Keratinocyte (primary cell): ENCODE measurements at regions not wholly inside any gene's neighbourhood (a gene's known extent, or its start where the extent isn't known, plus 50 kb on each side); places are given as distances from the start of the nearest gene placed in this dataset.

Experiments used
- EZH2 ChIP-seq: IDR thresholded peaks from one replicate; pipeline ENCODE4 v1.6.1; 2012; ENCODE audit warnings: inconsistent platforms, mild to moderate bottlenecking, low read length, moderate library complexity
- TF ChIP-seq, protein P1 (sequence below), 3 experiments: IDR thresholded peaks in 1 of 3; conservative IDR thresholded peaks in 1 of 3; optimal IDR thresholded peaks in 1 of 3; 2 replicates in 2 of 3; 3 replicates in 1 of 3; pipeline versions ENCODE3 to v1.5.1; 2011; ENCODE audit warnings: low read length in 3 of 3, mild to moderate bottlenecking in 3 of 3, moderate library complexity in 2 of 3, control low read depth in 1 of 3, inconsistent platforms in 1 of 3; ENCODE audit not compliant: insufficient read depth in 2 of 3; ENCODE audit errors: extremely low read depth in 1 of 3

DNA sequence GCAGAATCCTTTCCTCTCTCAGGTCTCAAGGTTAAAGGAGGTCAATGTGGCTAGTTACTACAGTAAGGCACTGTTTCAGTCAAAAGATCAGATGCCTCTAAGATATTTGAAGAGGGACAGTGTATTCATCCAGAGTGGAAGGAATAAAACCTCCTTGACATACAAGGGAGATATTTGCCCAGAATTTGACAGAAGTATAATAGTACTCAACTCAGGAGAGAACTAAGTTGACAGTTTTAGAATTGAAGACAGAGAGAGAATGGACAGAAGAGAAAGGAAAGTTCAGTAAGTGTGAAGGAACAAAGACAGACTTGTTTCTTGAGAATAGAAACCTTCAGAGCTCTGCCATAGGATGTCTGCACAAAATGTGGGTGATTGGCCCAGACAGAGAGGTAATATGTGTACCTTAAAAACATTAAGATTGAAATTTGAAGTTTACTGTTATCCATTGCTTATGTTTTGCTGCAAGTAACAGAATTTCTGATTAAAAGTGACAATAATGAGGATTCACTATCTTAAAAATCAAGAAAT is 507.1 kb downstream of the IGSF11 start:
- TF ChIP-seq, protein P1, sequence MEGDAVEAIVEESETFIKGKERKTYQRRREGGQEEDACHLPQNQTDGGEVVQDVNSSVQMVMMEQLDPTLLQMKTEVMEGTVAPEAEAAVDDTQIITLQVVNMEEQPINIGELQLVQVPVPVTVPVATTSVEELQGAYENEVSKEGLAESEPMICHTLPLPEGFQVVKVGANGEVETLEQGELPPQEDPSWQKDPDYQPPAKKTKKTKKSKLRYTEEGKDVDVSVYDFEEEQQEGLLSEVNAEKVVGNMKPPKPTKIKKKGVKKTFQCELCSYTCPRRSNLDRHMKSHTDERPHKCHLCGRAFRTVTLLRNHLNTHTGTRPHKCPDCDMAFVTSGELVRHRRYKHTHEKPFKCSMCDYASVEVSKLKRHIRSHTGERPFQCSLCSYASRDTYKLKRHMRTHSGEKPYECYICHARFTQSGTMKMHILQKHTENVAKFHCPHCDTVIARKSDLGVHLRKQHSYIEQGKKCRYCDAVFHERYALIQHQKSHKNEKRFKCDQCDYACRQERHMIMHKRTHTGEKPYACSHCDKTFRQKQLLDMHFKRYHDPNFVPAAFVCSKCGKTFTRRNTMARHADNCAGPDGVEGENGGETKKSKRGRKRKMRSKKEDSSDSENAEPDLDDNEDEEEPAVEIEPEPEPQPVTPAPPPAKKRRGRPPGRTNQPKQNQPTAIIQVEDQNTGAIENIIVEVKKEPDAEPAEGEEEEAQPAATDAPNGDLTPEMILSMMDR (optimal IDR thresholded peaks at IDR 0.05 in 1 of 3, IDR thresholded peaks at IDR 0.05 in 1 of 3, conservative IDR thresholded peaks at IDR 0.05 in 1 of 3; ENCODE audit: extremely low read depth in 1 of 3, insufficient read depth in 2 of 3, low read length in 3 of 3): no peak
- no peak for TF ChIP-seq EZH2
